DOHH2 (cell line): ENCODE measurements at regions not wholly inside any gene's neighbourhood (a gene's known extent, or its start where the extent isn't known, plus 50 kb on each side); places are given as distances from the start of the nearest gene placed in this dataset.

ENCODE experiments used
- H3F3A ChIP-seq: fragments of 200-600 bp; sonication (generic), shearing (Covaris generic); 2 replicates; pipeline ENCODE4 v1.6.0; 2016; ENCODE audit warnings: antibody characterized with exemption, mild to moderate bottlenecking; ENCODE audit not compliant: control insufficient read depth, insufficient read depth
- H3K27ac ChIP-seq: fragments of 200-600 bp; sonication (generic); 2 replicates; pipeline ENCODE4 v1.5.1; 2014; ENCODE audit warnings: low read depth, mild to moderate bottlenecking, low read length, moderate library complexity
- H3K27me3 ChIP-seq: fragments of 200-600 bp; sonication (generic); 2 replicates; pipeline ENCODE4 v1.6.1; 2014; ENCODE audit warnings: mild to moderate bottlenecking, low read length, mixed read lengths; ENCODE audit not compliant: control insufficient read depth
- H3K36me3 ChIP-seq: fragments of 200-600 bp; sonication (generic); 2 replicates; pipeline ENCODE4 v1.6.1; 2014; ENCODE audit warnings: mild to moderate bottlenecking, low read length, moderate library complexity, mixed read lengths; ENCODE audit not compliant: control insufficient read depth
- H3K4me1 ChIP-seq: fragments of 200-600 bp; sonication (generic); 2 replicates; pipeline ENCODE4 v1.6.1; 2014; ENCODE audit warnings: mild to moderate bottlenecking, low read length, mixed read lengths; ENCODE audit not compliant: control insufficient read depth
- H3K4me2 ChIP-seq: fragments of 200-600 bp; sonication (generic); 2 replicates; pipeline ENCODE4 v1.6.0; 2014; ENCODE audit warnings: mild to moderate bottlenecking, low read length, moderate library complexity
- H3K4me3 ChIP-seq: fragments of 200-600 bp; sonication (generic); 2 replicates; pipeline ENCODE4 v1.5.1; 2014; ENCODE audit warnings: mild to moderate bottlenecking, low read length, mixed read lengths
- H3K79me2 ChIP-seq: fragments of 200-600 bp; sonication (generic); 2 replicates; pipeline ENCODE4 v1.6.1; 2014; ENCODE audit warnings: mild to moderate bottlenecking, low read length, mixed read lengths; ENCODE audit not compliant: control insufficient read depth
- H3K9me2 ChIP-seq: fragments of 200-600 bp; sonication (generic); replicated peaks from 2 replicates; pipeline ENCODE4 v1.6.1; 2014; ENCODE audit warnings: mild to moderate bottlenecking, low read length, mixed read lengths; ENCODE audit not compliant: control insufficient read depth
- H3K9me3 ChIP-seq: fragments of 200-600 bp; sonication (generic); 2 replicates; pipeline ENCODE4 v1.6.1; 2014; ENCODE audit warnings: antibody characterized with exemption, low read length, mixed read lengths; ENCODE audit not compliant: control insufficient read depth, insufficient read depth
- H4K20me1 ChIP-seq: fragments of 200-600 bp; sonication (generic); 2 replicates; pipeline ENCODE4 v1.6.0; 2014; ENCODE audit warnings: low read depth, mild to moderate bottlenecking, antibody characterized with exemption, low read length, moderate library complexity; ENCODE audit not compliant: control insufficient read depth, insufficient read depth
- CTCF ChIP-seq: fragments of 200-600 bp; sonication (generic); IDR thresholded peaks from one replicate; pipeline ENCODE4 v1.5.1; 2014; ENCODE audit warnings: antibody characterized with exemption, mild to moderate bottlenecking, low read depth, low read length; ENCODE audit not compliant: poor library complexity, severe bottlenecking
- EZH2phosphoT487 ChIP-seq: fragments of 200-600 bp; sonication (generic); IDR thresholded peaks from 2 replicates; pipeline ENCODE4 v1.6.1; 2017; ENCODE audit warnings: borderline replicate concordance, mild to moderate bottlenecking, antibody characterized with exemption, low read length, moderate library complexity, mixed read lengths

- Histone ChIP-seq H3K27me3 (no peaks in the 10 kb centered on the region), H4K20me1 (no peaks in the 10 kb centered on the region), H3K9me2 (no peaks in the 10 kb centered on the region), H3K9me3 (no peaks in the 10 kb centered on the region), H3F3A (no peaks in the 10 kb centered on the region), H3K36me3 (no peaks in the 10 kb centered on the region), H3K4me3 (no peak overlapping the region), H3K27ac (no peak overlapping the region), H3K79me2 (no peaks in the 10 kb centered on the region), H3K4me1 (no peaks in the 10 kb centered on the region), H3K4me2 (no peak overlapping the region)
- TF ChIP-seq EZH2phosphoT487 (no peak), CTCF (no peak)
Observed at GRCh38 chr11:110890995-110891394, 178.8 kb upstream of the ARHGAP20 start.

- no peak overlapping the region for H3K4me3 ChIP-seq
- H3K9me2 ChIP-seq = no peaks in the 10 kb centered on the region
- no peaks in the 10 kb centered on the region for H3K27me3 ChIP-seq
- H3K9me3 ChIP-seq = no peaks in the 10 kb centered on the region
- no peak overlapping the region for H3K27ac ChIP-seq
- no peaks in the 10 kb centered on the region for H3K4me1 ChIP-seq
- no peaks in the 10 kb centered on the region for H3F3A ChIP-seq
- no peaks in the 10 kb centered on the region for H3K79me2 ChIP-seq
- no peaks in the 10 kb centered on the region for H3K36me3 ChIP-seq
- no peak for TF ChIP-seq EZH2phosphoT487
- no peak for TF ChIP-seq CTCF
- no peaks in the 10 kb centered on the region for H4K20me1 ChIP-seq
- no peak overlapping the region for H3K4me2 ChIP-seq
Observed at GRCh38 chr11:110886288-110886970, 174.2 kb upstream of the ARHGAP20 start.

GRCh38 chr11:110883256-110883655 is 171.0 kb upstream of the ARHGAP20 start:
- Histone ChIP-seq H3F3A (no peaks in the 10 kb centered on the region), H3K4me3 (no peak overlapping the region), H3K9me2 (no peaks in the 10 kb centered on the region), H3K79me2 (no peaks in the 10 kb centered on the region), H3K4me2 (no peak overlapping the region), H3K27me3 (no peaks in the 10 kb centered on the region), H3K9me3 (no peaks in the 10 kb centered on the region), H3K4me1 (no peaks in the 10 kb centered on the region), H4K20me1 (no peaks in the 10 kb centered on the region), H3K36me3 (no peaks in the 10 kb centered on the region), H3K27ac (no peak overlapping the region)
- TF ChIP-seq EZH2phosphoT487 = no peak
- TF ChIP-seq CTCF = no peak
